ENCODE measurements at regions not wholly inside any gene's neighbourhood (a gene's known extent, or its start where the extent isn't known, plus 50 kb on each side); places are given as distances from the start of the nearest gene placed in this dataset.

GRCh38 chr3:191644291-191644690, 183.3 kb downstream of the PYDC2 start:
- TF ChIP-seq POLR2A (IDR thresholded peaks at IDR 0.05; ENCODE audit: low read depth, low read length) (no peak), TAF1 (IDR thresholded peaks at IDR 0.05; ENCODE audit: borderline replicate concordance, low read depth, low read length) (no peak), POLR2AphosphoS5 (IDR thresholded peaks at IDR 0.05; ENCODE audit: low read depth, low read length) (no peak)

Data from GM12892 (cell line).